NT2/D1 (cell line): ENCODE measurements at regions not wholly inside any gene's neighbourhood (a gene's known extent, or its start where the extent isn't known, plus 50 kb on each side); places are given as distances from the start of the nearest gene placed in this dataset.

Experiments used
- SUZ12 ChIP-seq: IDR thresholded peaks from 2 replicates; pipeline ENCODE4 v1.6.1; 2011; ENCODE audit not compliant: insufficient read length, insufficient read depth; ENCODE audit errors: extremely low read depth
- YY1 ChIP-seq: IDR thresholded peaks from 2 replicates; pipeline ENCODE4 v1.6.1; 2011; ENCODE audit not compliant: insufficient read length, insufficient read depth
- ZNF274 ChIP-seq: IDR thresholded peaks from 2 replicates; pipeline ENCODE4 v1.6.1; 2011; ENCODE audit warnings: mild to moderate bottlenecking, low read depth, low read length

DNA sequence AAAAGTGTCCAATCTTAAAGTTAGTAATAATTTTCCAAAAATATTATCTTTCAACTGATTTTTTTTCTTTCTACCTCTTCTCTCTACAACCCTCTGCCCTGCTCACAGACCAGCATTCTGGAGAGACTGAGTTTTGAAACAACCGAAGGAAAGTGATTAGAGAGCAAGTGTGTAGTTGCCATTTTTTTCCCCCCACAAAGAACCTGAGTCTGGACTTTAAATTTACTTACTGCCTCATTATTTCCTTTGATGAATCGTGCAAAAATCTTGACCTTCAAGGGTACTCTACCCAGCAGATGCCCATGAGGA is 63.4 kb upstream of the NEUROD1 start:
- TF ChIP-seq YY1 (no peak), SUZ12 (no peak), ZNF274 (no peak)
